Right lobe of liver (tissue), 4 donors: ENCODE measurements at regions not wholly inside any gene's neighbourhood (a gene's known extent, or its start where the extent isn't known, plus 50 kb on each side); places are given as distances from the start of the nearest gene placed in this dataset.

Experiments used
- POLR2A ChIP-seq: fragments of 450-650 bp; IDR thresholded peaks from one replicate; pipeline ENCODE4 v1.6.1; 2017; ENCODE audit warnings: antibody characterized with exemption, mild to moderate bottlenecking
- TF ChIP-seq, protein P1 (sequence below), 4 donors: fragments of 200-600 bp in 3 of 4; fragments of 450-650 bp in 1 of 4; IDR thresholded peaks; one replicate each; pipeline versions ENCODE4 v1.5.1 to v1.8.0; 2016 to 2022; ENCODE audit warnings: antibody characterized with exemption in 4 of 4, mild to moderate bottlenecking in 2 of 4
- donor health status: DM: no; HTN: no; CAD: no.
- donor health status: DM: no; HTN: no; CAD: no.
- donor health status: DM: no; HTN: yes; CAD: no.

DNA sequence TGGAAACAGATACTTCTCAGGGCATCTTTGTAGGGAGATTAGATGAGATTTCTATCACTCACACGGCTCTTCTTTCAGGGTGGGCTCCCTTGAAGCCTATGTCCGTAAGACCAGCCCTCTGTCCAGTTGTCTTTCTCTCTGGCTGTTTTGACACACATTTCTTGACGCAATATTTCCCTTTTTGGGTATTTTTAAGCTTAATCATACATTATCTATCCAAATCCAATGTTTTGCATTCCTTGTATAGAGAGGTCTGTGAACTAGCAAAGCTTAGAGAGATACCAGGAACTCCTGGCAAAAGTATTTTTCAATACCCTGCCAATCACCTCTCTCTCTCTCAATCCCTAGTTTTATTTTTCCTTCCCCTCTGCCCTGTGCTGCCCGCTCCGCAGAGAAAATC, 79.3 kb downstream of the EOMES start:
- TF ChIP-seq, protein P1, sequence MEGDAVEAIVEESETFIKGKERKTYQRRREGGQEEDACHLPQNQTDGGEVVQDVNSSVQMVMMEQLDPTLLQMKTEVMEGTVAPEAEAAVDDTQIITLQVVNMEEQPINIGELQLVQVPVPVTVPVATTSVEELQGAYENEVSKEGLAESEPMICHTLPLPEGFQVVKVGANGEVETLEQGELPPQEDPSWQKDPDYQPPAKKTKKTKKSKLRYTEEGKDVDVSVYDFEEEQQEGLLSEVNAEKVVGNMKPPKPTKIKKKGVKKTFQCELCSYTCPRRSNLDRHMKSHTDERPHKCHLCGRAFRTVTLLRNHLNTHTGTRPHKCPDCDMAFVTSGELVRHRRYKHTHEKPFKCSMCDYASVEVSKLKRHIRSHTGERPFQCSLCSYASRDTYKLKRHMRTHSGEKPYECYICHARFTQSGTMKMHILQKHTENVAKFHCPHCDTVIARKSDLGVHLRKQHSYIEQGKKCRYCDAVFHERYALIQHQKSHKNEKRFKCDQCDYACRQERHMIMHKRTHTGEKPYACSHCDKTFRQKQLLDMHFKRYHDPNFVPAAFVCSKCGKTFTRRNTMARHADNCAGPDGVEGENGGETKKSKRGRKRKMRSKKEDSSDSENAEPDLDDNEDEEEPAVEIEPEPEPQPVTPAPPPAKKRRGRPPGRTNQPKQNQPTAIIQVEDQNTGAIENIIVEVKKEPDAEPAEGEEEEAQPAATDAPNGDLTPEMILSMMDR (IDR thresholded peaks at IDR 0.05), result no peak
- TF ChIP-seq POLR2A, result no peak
